Tibial nerve (tissue), 3 donors: ENCODE measurements at regions not wholly inside any gene's neighbourhood (a gene's known extent, or its start where the extent isn't known, plus 50 kb on each side); places are given as distances from the start of the nearest gene placed in this dataset.

Experiments
- POLR2A ChIP-seq, 2 donors: fragments of 450-650 bp; IDR thresholded peaks; one replicate each; pipeline ENCODE4 v1.6.1; 2017; ENCODE audit warnings: antibody characterized with exemption in 2 of 2, mild to moderate bottlenecking in 2 of 2, moderate library complexity in 2 of 2
- TF ChIP-seq, protein P1 (sequence below), 5 experiments: fragments of 200-600 bp in 3 of 5; fragments of 450-650 bp in 2 of 5; sonication (generic) in 3 of 5; IDR thresholded peaks; one replicate each; pipeline ENCODE4 v1.5.1; 2016 to 2019; ENCODE audit warnings: antibody characterized with exemption in 5 of 5, mild to moderate bottlenecking in 3 of 5, moderate library complexity in 2 of 5

GRCh38 chr5:89277816-89278215, 394.8 kb upstream of the MEF2C start:
- TF ChIP-seq, protein P1, sequence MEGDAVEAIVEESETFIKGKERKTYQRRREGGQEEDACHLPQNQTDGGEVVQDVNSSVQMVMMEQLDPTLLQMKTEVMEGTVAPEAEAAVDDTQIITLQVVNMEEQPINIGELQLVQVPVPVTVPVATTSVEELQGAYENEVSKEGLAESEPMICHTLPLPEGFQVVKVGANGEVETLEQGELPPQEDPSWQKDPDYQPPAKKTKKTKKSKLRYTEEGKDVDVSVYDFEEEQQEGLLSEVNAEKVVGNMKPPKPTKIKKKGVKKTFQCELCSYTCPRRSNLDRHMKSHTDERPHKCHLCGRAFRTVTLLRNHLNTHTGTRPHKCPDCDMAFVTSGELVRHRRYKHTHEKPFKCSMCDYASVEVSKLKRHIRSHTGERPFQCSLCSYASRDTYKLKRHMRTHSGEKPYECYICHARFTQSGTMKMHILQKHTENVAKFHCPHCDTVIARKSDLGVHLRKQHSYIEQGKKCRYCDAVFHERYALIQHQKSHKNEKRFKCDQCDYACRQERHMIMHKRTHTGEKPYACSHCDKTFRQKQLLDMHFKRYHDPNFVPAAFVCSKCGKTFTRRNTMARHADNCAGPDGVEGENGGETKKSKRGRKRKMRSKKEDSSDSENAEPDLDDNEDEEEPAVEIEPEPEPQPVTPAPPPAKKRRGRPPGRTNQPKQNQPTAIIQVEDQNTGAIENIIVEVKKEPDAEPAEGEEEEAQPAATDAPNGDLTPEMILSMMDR (IDR thresholded peaks at IDR 0.05): no peak
- TF ChIP-seq POLR2A (IDR thresholded peaks at IDR 0.05): no peak
